GM18505 (cell line): ENCODE measurements at regions not wholly inside any gene's neighbourhood (a gene's known extent, or its start where the extent isn't known, plus 50 kb on each side); places are given as distances from the start of the nearest gene placed in this dataset.
"Not testable (repeated sequence)": the region's sequence is repeated elsewhere in the genome, so short reads cannot be mapped to it uniquely, and the experiment has no call there.

Experiments
- ATAC-seq: cut with Tn5 transposase; IDR thresholded peaks from one replicate; pipeline ENCODE4 v1.9.1; 2021; ENCODE audit not compliant: unreplicated experiment
- POLR2A ChIP-seq: IDR thresholded peaks from 4 replicates; pipeline ENCODE4 v1.6.1; 2011; ENCODE audit warnings: borderline replicate concordance; ENCODE audit not compliant: insufficient read depth, insufficient read length; ENCODE audit errors: extremely low read depth

DNA sequence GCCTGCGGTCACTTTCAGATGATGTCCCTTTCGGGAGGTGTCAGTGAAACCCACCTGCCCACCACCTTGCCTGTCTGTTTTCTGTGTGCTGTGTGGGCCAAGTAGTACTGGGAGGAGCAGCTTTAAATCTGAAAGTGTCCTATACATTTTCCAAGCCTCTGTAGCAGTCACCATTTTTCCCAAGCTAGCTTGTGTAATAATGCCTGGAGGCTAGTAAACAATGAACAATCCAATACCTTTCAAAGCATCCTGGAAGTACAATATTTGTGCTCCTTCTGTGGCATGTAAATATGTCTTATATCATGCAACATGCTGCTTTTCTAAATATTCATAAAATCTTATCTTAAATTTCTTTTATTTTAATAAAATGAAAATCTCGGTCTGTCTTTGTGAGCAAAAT is 111.6 kb upstream of the C1GALT1C1 start:
- no peak for ATAC-seq
- no peak for TF ChIP-seq POLR2A

DNA sequence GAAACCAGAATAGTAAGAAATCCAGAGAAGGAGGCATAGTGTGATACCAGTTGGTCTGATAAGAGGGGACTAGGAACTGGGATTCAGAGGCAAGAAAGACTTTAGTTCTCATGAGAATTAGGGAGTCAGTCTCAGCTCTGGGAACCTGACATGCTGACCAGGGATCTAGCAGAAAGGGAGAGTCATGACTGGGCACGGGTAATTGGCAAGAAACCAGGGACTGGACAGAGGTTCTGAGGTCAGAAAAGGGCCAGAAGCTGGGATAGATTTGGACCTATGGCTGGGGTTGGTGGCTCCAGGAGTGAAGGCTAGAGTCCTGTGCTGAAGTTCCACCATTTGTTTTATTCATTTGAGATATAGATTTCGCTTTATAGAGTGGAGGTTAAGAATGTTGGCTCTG is 110.2 kb upstream of the C1GALT1C1 start:
- TF ChIP-seq POLR2A = no peak
- ATAC-seq = no peak

GRCh38 chrX:120739300-120739699 is 109.4 kb upstream of the C1GALT1C1 start:
- TF ChIP-seq POLR2A = no peak
- no peak for ATAC-seq

DNA sequence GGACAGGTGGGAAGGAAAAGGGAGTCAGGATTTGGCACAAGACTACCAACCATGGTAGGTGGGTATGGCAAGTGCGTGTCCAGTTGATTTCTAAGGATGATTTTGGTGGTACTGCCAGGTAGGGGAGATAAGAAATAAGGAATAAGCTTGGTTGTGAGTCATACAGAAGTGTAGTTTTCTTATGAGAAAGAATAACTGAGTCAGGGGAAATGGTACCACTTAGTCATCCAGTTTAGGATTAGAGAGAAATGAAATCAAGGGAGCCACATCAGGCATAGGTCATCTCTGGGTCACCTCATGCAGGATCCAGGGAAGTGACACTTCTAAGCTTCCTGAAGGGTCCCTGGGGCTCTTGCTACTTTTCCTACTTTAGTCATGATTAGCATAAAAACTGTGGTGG is 107.1 kb upstream of the C1GALT1C1 start:
- no peak for ATAC-seq
- no peak for TF ChIP-seq POLR2A

DNA sequence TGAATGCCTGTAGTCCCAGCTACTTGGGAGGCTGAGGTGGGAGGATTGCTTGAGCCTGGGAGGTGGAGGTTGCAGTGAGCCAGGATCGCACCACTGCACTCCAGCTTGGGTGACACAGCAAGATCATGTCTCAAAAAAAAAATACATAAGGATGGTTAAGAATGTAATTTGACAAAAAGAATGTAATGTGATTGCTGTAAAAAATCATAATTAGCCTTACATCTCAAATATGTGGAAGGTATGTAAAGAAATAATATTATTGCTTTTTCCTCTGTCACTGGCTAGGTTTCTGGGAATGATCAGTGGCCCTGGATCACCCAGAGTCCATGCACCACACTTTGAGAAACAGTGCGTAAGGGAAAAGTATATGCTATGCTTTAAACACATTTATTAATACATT is 106.1 kb upstream of the C1GALT1C1 start:
- no peak for ATAC-seq
- no peak for TF ChIP-seq POLR2A

DNA sequence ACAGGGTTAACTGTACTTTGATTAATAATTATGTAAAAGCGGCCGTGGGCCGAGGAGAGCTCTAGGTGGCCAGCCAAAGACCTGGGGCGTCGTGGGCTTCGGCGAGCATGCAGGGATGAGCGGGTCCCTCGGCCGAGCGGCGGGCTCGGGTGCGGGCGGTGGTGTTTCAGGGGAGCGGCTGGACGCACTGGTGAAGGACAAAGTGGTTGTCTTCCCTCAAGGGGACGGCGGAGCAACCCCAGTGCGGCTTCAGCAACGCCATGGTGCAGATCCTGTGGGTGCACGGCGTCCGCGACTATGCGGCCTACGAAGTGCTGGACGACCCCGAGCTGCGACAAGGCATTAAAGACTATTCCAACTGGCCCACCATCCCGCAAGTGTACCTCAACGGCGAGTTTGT is 103.0 kb upstream of the C1GALT1C1 start:
- ATAC-seq = no peak
- no peak for TF ChIP-seq POLR2A

GRCh38 chrX:120732461-120732860 is 102.6 kb upstream of the C1GALT1C1 start:
- no peak for TF ChIP-seq POLR2A
- no peak for ATAC-seq

GRCh38 chrX:120731386-120731785 is 101.5 kb upstream of the C1GALT1C1 start:
- no peak for ATAC-seq
- no peak for TF ChIP-seq POLR2A

DNA sequence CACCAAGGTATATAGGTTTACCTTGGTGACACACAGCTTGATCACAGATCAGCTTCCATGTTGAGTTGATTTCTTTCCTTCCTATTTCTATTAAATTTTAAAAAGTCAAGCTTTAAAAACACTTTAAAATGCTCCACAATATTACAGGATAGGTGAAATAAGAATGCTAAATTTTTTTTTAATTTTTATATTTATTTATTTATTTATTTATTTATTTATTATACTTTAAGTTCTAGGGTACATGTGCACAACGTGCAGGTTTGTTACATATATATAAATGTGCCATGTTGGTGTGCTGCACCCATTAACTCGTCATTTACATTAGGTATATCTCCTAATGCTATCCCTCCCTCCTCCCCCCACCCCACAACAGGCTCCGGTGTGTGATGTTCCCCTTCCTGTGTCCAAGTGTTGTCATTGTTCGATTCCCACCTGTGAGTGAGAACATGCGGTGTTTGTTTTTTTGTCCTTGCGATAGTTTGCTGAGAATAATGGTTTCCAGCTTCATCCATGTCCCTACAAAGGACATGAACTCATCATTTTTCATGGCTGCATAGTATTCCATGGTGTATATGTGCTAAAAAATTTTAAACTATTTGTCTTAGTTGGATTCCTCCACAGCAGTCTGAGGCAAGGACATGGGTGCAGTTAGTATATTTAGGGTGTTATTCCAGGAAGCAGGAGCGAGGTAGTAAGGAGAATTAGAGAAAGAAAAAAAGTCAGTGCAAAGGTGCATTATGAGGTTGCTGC is 99.8 kb upstream of the C1GALT1C1 start:
- ATAC-seq = not testable (repeated sequence)

DNA sequence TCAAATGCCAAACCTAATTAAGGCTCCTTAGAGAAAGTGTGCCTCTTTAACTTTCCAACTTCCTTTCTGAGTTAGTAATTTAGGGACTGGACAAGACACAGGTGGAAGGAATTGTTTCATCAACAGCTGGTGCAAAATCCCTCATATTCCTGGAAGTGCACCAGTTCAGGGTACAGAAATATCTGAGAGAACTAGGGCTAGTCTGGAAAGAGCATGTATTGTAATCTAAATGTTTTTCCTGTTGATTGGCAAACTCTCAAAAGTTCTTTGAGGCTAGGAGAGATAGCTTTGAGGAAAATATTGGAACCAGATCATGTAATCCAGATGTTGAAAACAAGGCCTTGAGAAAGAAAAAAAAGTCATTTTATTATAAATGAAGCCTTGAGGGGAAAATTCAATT is 98.1 kb upstream of the C1GALT1C1 start:
- no peak for TF ChIP-seq POLR2A
- ATAC-seq = no peak

DNA sequence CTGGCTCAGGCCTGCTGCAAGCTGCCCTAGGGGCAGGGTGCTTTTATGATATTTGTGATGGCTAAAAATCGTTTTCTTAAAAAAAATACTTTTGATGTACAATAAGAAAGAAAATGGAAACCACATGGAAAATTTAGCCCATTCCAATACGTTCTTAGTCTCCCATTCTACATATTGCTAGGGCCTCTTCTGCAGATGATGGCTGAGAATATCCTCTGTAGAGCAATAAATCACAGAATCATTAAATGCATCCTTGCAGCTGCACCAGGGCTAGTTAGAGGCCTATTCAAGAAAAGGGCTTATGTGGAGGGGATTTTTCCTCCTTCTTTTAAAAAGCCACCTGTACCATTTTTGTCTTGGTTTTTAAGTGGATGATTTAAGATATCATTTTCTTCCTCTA is 97.6 kb upstream of the C1GALT1C1 start:
- ATAC-seq = no peak
- TF ChIP-seq POLR2A = no peak

DNA sequence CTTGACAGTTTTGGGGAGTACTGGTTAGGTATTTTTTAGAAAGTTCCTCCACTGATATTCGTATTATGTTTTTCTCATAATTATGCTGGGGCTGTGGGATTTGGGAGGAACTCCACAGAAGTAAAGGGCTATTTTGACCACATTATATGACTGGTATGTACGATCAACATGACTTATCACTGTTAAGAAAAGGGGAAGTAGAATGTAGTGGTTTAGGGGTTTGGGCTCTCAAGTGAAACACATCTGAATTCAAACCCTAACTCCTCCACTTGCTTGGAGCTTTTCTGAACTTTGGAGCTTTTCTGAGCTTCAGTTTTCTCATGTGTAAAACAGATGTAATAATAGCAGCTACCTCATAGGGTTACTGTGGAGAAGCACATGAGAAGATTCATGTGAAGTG is 96.4 kb upstream of the C1GALT1C1 start:
- TF ChIP-seq POLR2A = no peak
- peak; percentile 99 for ATAC-seq

GRCh38 chrX:120725874-120726273 is 96.0 kb upstream of the C1GALT1C1 start:
- ATAC-seq = no peak
- TF ChIP-seq POLR2A = no peak

- no peak for TF ChIP-seq POLR2A
- ATAC-seq = no peak
These were observed 89.8 kb upstream of the C1GALT1C1 start for GRCh38 chrX:120719622-120720021.

- no peak for ATAC-seq
- TF ChIP-seq POLR2A = no peak
These were observed 89.1 kb upstream of the C1GALT1C1 start for GRCh38 chrX:120718969-120719368.

DNA sequence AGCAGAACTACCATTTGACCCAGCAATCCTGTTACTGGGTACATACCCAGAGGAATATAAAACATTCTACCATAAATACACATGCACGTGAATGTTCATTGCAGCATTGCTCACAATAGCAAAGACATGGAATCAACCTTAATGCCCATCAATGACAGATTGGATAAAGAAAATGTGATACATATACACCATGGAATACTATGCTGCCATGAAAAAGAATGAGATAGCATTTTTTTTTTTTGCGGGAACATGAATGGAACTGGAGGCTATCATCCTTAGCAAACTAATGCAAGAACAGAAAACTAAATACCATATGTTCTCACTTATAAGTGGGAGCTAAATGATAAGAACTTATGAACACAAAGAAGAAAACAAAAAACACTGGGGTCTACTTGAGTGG is 72.5 kb upstream of the C1GALT1C1 start:
- ATAC-seq = not testable (repeated sequence)
